HG02870 (cell line): ENCODE measurements at regions not wholly inside any gene's neighbourhood (a gene's known extent, or its start where the extent isn't known, plus 50 kb on each side); places are given as distances from the start of the nearest gene placed in this dataset.

Experiments
- ATAC-seq: cut with Tn5 transposase; IDR thresholded peaks from one replicate; pipeline ENCODE4 v1.9.1; 2021; ENCODE audit warnings: mild to moderate bottlenecking, moderate library complexity; ENCODE audit not compliant: unreplicated experiment

DNA sequence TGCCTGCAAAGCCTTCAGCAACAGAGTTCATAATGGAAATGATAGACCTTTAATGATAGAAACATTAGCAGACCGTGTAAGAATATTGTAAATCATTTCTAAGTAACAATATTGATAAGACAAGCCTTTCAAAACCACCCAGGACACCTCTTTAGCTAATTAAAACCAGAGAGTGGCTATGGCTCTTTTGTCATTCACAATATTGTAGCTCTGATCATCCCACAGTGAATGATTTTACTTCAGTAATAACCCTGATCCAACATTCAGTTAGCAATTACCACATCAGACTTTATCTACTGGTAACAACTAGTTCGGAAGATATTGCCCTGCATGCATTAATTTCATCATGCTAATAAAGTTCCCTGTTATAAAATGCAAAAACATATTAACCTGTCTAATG, 432.6 kb downstream of the DTWD2 start:
- ATAC-seq, result no peak

DNA sequence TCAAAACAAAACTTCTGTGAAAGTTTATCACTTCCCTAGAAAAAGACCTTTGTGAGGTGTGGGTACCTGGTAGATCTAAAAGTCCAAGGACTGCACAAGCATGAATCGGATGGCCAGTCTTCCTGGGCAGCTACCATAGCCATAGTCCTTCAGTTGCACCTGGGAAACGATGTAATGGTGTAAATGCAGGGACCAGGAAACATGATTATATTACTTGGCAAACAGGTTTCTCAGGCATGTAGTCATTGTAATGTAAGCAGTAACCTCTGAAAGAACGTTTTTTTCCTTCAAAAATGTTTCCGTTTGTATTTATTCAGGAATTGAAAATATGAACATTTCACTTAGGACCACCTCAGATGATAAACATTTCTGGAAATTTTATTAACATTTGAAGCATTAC, 433.4 kb downstream of the DTWD2 start:
- ATAC-seq, result no peak

DNA sequence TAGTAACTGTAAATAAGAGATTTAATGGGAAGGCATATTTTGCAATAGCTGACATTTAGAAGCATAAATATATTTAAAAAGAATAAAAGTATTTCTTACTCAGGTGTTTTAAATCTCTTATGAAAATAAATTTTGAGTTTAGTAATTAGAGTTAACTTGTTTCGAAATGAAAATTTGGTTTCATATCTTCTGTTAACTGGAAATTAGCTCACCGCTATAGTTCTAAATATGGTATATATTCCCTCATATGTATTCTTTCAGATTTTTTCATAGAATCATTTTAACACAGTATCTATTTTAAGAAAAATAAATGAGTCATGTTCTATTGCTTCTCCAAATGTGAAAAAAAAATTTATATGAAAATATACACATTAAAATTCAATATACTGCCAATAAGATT, 434.1 kb downstream of the DTWD2 start:
- ATAC-seq, result no peak

DNA sequence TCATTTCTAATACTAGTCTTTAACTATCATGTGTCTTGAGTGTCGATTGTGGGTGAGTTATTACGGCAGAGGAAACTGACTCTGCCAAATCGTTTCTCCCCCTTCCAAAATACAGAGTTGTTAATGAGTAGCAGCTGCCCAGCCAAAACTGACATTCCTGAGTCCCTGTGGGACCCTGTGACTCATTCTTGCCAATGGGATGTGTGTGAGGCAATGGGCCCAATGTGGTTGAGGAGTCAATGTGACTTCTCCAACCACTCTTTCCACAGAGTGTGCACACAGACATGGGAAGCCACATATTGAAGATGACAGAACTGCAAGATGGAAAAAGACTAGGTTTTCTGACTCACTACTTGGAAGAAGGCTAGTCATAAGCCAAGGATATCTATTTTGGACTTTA, 434.7 kb downstream of the DTWD2 start:
- no peak for ATAC-seq

DNA sequence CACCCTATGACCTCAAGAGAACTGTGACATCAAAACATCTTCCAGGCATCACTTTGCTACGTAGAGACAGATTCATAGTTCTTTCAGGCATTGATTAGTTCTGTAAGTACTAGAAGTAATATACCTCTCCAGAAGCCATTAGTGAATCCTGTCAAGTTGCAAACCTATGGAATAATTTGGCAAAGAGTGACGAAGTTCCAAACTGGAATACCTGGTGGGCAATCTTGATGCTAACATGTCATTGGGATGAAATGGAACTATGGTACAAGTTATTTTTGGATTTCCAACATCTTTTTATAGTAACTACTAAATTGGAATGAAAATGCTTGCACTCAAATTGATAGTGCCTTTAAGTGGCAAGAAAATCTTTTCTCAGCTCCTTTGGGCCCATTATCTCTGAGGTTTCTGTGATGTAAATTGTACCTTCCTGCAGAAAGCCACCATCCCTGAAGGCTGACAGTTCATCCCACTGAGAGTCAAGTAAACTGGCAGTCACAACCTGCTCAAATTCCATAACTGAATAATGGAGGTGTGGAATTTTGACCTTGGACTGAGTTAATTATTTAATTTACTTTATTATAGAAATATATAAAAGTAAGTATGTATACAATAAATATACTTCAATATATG, 435.5 kb downstream of the DTWD2 start:
- no peak for ATAC-seq

DNA sequence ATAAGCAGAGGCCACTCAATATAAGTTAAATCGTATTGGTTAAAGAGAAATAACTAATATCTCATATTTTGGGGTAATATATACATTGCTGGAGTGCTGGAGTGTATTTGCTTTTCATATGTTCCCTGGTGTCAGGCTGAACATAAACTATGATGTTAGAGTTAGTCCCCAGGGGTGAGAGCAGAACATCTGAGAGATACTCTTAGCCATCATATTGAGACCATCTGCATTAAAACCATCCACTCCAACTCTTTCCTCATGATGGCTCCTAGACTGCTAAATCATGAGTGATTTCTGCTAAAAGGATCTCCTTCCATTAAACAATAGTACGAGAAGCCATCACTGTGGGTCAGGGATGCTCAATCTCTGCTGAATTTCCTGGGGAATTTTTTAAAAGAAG, 436.2 kb downstream of the DTWD2 start:
- ATAC-seq, result no peak

DNA sequence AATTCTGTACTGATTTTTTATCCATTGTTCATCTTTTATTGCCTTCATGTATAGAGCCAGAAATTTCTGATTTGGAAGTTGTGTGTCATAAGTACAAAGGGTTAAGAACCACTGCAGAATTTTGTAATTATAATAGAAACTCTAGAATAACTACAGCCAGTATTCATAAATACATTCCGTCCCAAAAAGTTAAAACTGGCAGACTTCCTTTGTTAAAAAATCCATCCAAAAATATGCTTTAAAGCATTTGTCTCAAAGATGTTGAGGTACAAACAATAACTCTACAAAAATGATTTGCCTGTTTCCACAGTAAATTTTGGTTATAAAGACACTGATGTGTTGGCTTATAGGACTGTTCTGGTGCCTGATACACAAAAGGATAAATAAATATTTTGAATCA, 436.6 kb downstream of the DTWD2 start:
- ATAC-seq, result no peak

DNA sequence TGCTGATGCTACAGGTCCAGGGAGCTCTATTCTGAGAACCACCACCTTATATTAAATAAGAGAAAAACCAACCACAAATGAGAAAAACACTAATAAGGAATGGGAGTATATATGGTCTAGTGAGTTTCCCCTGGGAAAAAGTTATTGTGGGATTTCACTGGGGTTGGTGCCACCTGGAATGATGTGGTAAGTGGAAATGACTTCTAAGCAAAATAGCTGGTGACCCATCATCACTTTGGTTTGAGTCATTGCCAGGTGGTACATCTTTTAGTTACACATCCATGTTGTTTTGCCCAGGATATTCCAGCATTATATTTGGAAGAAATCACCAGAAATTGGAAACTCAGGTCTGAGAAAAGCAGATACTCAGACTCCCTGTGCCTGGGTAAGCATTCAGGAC, 437.3 kb downstream of the DTWD2 start:
- no peak for ATAC-seq

DNA sequence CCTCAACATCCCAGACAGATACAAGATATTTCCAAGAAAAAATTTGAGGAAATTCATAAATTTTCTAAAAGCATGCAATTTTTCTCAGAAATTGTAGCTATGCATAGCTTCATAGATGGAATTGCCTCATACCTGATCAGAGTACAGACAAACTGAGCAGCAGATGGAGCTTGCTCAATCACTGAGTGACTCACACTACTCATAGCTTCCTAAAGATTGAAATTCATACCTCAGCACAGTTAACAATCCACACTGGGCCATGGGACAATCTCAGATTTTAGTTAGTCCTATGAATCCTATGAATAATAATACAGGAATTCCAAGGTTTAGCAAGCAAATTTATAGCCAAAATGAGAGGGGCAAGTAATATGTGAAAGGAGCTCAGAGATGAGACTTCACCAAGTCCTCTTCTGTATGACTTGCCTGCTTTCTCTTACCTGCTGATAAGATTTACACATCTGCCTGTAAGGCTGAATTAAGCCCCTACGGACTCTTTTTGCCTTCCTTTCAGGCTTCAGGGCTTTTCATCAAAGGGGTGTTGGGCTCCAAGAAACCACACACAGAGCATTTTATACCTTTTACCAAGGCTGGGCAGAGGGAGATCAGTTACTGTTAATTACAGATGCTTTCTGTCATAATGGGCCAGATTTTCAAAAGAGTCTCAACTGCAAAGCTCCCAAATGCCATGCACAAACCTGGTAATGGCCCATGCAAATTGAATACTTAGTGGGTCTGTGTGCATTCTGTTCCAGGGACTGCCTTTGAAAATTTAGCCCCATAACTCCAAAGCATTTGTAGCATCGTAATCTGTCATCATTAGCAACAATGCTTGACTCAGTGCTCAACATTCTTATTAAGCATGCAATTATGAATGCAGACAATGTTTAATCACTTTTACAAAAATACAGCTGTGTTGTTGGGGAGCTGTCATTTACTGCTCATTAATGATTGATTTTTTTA, 439.3 kb downstream of the DTWD2 start:
- no peak for ATAC-seq

DNA sequence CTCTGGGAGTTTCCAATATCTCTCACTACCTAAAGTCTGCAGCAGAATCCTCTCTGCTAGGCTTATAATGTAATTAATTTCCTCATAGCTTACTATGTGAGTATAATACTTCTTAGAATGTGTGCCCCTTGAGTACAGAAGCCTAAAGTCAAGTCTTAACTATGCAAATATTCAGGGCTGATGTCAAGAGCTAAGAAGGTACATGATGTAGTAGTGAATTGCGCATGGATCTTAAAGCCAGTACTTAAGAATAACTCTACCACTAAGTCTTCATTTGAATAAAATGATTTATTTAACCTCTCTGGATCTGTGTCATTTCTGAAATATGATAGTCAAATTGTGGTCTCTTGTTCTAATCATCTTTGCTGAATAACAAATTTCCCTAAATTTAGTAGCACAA, 442.9 kb downstream of the DTWD2 start:
- ATAC-seq, result no peak

DNA sequence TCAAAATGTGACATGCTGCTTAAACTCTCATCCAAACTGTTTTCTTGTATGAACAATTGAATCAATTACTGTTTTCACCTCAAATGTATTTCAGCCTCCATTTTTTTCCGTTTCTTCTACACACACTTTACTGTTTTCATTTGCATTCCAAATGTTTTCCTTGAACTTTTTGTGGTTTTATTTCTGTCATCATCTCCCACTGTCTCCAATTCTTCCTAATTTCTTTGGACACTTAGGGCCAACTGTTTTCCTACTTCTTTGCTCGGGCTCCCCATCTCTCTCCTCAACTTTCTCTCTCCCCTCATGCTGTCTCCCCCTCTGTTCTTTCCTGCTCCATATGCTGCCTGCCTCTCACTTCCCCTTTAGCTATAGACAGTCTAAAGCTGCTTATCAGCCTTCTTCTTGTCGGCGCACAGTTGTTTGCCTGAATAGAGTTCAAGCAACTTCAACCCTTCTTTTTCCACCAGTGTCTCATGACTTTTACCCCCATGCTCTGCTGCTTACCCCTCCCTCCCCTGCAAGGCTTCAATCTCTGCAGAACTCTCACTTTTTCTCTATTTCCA, 443.4 kb downstream of the DTWD2 start:
- no peak for ATAC-seq

DNA sequence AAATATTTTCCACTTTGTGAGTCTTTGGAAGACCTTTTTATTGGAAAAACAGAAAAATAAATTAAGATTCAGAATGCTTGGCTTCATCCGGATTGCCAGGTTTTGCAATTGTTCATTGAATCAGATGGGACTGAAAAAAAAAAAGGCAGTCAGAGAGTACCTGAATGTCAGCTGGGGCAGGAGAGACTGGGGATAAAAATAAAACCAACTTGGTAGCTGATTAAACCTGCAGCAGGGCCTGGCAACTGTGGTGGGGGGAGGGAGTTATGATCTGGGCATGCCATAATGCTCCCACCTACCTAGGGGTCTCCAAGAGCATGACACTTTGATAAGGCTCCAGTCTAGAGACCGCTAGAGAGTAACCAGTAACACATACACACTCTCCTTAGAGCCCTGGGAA, 454.4 kb downstream of the DTWD2 start:
- no peak for ATAC-seq

DNA sequence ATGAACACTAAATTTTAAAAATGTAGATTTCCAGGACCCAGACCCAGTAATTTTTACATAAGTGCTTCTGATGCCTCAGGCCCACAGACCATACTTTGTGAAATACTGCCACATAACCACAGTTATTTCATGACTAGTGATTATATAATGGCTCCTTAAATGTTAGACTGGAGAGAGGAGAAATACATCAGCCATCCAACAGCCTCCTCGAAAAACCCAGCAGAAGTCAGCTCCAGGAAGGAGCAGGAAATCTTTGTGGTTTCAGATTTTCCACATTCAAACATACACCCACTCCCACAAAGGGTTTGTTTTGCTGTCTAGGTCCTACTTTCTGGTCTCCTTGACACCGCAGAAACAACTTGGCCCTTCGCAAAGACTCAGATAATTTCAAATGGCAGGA, 455.2 kb downstream of the DTWD2 start:
- no peak for ATAC-seq

DNA sequence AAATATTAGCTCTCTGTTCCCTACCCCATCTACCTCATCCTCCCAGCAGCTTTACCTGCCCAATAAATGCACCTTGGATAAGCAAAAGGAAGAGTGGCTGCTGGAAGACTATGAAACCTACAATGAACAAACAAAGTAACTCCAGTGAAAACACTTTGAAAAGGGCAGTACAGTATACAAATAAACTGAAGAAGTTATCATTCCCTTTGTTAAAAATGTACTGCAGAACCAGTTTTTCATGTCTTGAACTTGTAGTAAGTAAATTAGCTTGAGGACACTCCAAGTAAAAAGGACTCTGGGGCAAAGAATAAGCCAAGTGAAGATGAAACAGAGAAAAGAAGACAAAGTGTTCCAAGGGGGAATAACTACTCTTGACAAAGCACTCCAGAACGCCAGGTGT, 457.1 kb downstream of the DTWD2 start:
- ATAC-seq, result no peak

DNA sequence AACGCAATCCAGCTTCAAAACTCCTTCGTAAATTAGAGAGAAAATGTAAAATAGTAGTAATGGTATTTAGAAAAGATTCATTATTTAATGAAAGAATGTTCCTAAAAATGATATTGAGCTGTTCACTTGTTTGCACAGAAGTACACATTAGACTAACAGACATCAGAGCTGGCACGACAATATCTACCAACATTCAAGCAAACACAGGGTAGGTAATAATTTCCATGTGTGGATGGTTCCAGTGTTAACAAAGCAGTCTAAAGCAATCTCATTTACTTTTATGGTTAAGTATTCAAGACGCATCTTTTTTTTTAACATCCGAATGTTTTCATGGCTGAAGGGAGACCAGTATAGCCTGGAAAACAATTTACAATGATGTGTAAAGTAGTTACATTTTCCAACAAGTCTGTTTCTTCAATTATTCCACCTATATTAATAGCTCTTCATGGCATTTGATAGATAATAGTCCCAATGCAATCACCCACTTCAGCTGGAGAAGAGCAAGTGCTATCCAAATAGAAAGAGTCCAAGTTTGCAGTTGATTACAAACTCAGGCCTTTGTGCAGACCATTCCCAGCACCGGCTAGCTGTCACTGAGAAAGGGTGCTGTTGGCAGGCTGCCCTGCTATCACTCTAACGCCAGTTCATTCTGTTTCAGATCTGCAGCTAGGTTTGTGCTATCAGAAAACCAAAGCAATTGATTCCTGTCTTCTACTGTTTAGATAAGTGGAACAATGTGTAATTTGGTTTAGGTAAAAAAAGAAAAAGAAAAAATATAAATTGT, 458.8 kb downstream of the DTWD2 start:
- no peak for ATAC-seq

DNA sequence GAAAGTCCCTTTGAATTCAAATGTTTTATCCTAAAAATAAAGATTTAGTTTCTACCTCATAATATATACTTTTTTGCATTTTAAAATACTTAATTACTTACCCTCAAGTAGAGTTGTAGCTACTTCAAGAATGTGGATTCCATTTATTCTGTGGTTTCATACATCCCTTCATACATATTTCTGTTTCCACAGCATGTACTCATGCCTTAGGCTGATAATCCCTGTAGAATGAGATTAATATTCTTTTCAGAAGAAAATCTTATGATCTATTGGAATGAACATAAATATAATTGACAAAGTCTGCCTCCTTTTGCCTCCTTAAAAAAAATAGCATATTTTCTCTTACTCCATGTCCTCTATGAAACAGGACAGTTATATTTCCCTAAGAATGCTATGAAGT, 465.7 kb downstream of the DTWD2 start:
- ATAC-seq, result no peak

DNA sequence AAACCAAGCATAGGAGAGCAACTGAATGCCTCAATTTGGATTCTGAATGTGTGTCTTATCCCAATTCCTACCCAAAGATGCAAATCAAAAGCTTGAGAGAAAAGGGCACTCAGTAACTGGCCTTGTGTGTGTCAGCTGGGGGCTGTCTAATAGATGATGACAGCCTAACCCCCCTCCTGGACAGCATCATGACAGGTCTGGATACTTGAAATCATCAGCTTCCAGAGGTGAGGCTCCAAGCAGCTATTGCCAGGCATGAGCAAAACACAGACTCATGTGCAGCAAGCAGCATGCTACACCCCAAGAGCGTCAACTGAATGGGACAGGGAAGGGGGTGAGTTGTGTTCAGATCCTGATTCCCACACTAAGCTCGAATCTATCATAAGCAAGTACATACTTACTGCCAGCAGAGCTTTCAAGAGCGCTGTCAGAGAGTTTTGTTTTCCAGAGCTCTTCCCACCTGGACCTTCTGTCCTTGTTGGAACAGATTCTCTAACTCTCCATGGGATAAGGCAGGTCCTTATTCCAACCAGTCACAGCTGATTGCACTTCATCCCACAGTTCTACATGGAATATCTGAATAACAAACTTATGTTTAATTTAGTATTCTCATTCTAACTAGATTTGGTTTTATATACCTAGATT, 467.5 kb downstream of the DTWD2 start:
- no peak for ATAC-seq

DNA sequence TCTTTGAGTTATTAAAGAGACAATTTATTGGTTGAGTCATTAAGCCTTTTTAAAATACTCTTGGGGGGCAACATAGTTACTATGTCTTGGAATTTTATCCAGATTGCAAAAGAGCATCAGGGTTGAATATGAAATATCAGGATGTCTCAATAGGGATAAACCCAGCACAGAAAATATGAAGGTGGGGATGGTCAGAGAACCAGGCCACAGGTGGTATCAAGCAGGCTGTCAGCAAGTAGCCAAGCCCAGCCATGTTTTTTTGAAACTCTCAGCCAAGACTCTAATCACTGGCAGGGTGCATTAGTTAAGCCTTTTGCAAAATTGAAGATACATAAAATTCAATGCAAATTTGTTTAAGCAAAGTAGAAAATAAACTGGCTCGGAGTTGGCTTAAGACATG, 468.9 kb downstream of the DTWD2 start:
- no peak for ATAC-seq

DNA sequence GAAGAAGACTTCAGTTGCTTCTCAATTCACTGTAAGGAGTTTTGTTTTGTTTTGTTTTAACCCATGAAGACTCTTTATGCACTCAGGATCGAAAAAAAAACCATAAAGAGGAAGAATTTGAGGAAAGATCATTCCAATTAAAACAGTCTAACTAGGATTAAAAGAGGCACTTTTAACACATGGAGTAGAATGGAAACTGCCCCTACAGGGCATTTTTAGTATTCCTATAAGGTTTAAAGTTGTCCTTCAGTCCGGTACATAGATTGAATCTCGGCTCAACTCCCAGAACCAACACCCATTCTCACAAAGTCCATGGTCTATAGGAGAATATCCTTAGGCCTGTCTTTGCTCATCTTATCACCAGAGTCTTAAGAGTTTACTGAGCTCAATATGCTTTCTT, 469.6 kb downstream of the DTWD2 start:
- ATAC-seq, result no peak

DNA sequence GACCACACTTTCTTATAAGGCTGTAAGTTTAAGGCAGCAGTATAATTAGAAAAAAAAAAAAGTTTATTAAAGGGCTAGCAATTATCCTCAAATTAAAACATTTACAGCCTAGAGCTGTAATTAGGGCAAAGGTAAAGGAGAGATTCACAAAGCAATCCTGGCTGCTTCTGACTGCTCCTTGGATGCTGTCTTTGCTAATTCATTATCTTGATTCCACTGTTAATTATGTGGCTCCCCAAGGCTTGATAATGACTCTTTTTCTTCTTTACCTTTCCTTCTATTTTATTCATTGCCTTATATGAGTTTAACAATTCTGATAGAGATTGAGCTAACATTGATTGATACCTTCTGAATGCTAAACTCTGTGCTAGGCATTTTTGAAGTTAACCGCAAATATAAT, 476.5 kb downstream of the DTWD2 start:
- ATAC-seq, result no peak
